ENCODE measurements at regions not wholly inside any gene's neighbourhood (a gene's known extent, or its start where the extent isn't known, plus 50 kb on each side); places are given as distances from the start of the nearest gene placed in this dataset.

DNA sequence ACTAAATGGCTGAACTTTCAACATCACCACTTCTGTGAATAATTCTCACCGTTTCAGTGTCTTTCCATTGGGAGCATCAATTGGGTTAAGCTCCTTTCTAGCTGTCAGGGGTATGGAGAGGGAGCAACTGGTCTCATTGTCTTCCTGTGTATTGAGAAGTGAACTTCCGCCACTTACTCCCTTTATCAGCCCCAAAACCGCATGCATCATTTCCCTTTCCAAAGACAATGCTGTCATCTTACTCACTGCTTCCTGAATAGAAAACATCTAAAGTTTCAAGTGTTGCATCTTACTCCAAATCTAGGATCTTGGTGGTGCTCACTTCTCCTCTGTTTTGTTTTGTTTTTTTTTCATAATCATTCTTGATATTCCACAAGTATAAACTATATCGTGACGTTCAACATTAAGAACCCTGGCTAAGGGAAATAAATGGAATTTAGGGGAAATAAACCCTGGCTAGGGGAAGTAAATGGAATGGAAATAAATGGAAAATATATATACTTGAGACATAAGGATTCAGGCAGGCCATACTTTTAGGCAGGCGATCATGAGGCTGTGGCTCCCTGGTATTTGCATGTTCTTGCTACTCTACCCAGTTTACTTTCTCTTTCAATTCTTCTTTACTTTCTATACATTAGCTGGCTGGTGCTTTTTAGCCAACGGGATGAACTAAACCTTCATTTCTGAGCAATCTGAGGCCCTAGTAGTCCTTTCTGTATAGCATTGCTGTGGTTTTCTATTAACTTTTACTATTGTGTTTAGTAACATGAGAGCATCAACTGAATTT lies 371.9 kb downstream of the BMPER start:
- no peak for TF ChIP-seq CTCF (conservative IDR thresholded peaks at IDR 0.05; ENCODE audit: low read depth, low read length)
- no peak for TF ChIP-seq EZH2 (IDR thresholded peaks at IDR 0.05; ENCODE audit: low read length, unreplicated experiment)

Measured in PC-3 (cell line).